ENCODE measurements at regions not wholly inside any gene's neighbourhood (a gene's known extent, or its start where the extent isn't known, plus 50 kb on each side); places are given as distances from the start of the nearest gene placed in this dataset.

- no peak for TF ChIP-seq CTCF (IDR thresholded peaks at IDR 0.05; ENCODE audit: extremely low read depth, missing control alignments)
- DNase-seq (ENCODE audit: low spot score), result no peak
Observed at GRCh38 chr5:136731241-136731900, 366.0 kb upstream of the TRPC7 start.

GRCh38 chr5:136730426-136730825 is 365.1 kb upstream of the TRPC7 start:
- TF ChIP-seq CTCF (IDR thresholded peaks at IDR 0.05; ENCODE audit: extremely low read depth, missing control alignments), result no peak
- DNase-seq (ENCODE audit: low spot score), result no peak

GRCh38 chr5:136729901-136730355 is 364.6 kb upstream of the TRPC7 start:
- TF ChIP-seq CTCF (IDR thresholded peaks at IDR 0.05; ENCODE audit: extremely low read depth, missing control alignments), result no peak
- no peak for DNase-seq (ENCODE audit: low spot score)

- no peak for DNase-seq (ENCODE audit: low spot score)
- TF ChIP-seq CTCF (IDR thresholded peaks at IDR 0.05; ENCODE audit: extremely low read depth, missing control alignments), result no peak
Observed at GRCh38 chr5:136726506-136726905, 361.2 kb upstream of the TRPC7 start.

- DNase-seq (ENCODE audit: low spot score), result no peak
- no peak for TF ChIP-seq CTCF (IDR thresholded peaks at IDR 0.05; ENCODE audit: extremely low read depth, missing control alignments)
Observed at GRCh38 chr5:136724161-136724560, 358.8 kb upstream of the TRPC7 start.

- no peak for DNase-seq (ENCODE audit: low spot score)
- no peak for TF ChIP-seq CTCF (IDR thresholded peaks at IDR 0.05; ENCODE audit: extremely low read depth, missing control alignments)
Observed at GRCh38 chr5:136722581-136722980, 357.2 kb upstream of the TRPC7 start.

- TF ChIP-seq CTCF (IDR thresholded peaks at IDR 0.05; ENCODE audit: extremely low read depth, missing control alignments), result no peak
- no peak for DNase-seq (ENCODE audit: low spot score)
Observed at GRCh38 chr5:136722086-136722485, 356.7 kb upstream of the TRPC7 start.

Measured in GM20000 (cell line).